HG03108 (cell line): ENCODE measurements at regions not wholly inside any gene's neighbourhood (a gene's known extent, or its start where the extent isn't known, plus 50 kb on each side); places are given as distances from the start of the nearest gene placed in this dataset.

Experiments
- ATAC-seq: cut with Tn5 transposase; IDR thresholded peaks from one replicate; pipeline ENCODE4 v1.9.1; 2021; ENCODE audit warnings: moderate library complexity; ENCODE audit not compliant: unreplicated experiment

DNA sequence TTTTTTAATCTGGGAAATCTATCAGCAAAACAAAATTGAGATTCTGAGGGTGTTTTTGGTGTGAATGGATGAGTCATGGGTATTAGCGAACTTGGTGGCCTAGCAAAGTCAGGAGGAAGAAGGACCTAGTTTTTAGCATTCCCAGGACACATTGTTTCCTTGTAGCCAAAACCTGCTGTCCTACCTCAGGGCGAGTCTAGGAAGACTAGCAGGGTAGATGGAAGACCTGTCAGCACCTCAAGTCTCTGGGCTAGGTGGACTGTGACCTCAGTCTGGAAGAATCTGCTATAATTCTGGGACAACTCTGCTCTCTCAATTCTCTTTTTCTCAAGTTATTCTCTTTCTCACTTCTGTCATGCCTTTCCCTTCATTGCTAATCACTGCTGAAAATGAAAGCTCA is 1399.3 kb upstream of the LRRTM1 start:
- ATAC-seq, result no peak

DNA sequence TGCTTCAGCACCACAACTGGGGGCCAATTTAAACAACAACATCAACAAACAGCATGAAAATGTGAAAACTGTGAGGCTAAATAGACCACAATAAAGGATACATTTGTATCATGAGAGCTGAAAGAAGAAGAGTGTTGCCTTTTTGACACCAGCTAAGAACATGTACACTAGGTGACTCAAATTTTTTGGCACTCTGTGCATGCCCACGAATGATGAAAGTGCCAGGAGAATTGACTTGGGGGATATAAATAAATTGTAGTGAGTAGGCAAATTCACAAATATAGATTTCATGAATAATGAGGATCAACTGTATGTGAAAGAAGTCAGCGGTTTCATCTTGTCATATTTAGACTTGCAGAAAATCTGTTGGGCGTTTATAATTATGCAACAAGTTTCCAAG is 1388.0 kb upstream of the LRRTM1 start:
- ATAC-seq, result no peak

DNA sequence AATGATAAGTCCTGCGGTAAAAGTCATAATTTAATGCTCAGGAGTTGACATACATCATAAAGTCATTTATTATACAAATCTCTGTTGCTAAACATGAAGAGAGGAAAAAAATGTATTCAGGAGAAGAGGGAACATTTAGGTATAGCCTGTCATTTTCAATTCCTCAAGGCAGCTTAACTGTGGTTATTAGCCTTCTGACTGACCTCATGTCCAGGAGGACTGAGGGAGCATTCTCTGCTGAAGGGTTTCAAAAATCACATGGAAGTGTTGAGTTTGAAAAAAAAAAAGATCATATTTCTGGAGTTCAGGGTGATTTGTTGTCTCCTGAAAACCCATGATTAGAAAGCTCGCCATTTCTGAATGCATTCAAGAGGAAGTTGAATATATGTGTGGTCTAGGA is 1371.1 kb upstream of the LRRTM1 start:
- ATAC-seq, result no peak

DNA sequence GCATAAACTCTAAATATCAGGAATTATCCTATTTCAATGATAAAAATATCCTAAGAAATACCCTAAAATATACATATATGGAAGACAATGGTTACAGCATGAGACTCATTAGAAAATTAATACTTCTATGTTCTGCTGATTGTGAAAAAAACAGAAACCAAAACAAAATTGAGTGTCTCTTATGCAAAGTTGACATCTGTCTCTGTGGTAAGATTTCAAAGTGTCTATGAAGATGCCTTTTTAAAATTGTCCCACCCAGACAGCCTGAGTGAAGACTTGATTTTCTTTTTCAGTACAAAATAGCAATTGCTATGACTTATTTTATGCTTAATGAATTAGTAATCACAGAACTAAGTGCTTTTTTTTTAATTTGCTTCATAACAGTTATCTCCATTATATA is 1368.4 kb upstream of the LRRTM1 start:
- no peak for ATAC-seq

DNA sequence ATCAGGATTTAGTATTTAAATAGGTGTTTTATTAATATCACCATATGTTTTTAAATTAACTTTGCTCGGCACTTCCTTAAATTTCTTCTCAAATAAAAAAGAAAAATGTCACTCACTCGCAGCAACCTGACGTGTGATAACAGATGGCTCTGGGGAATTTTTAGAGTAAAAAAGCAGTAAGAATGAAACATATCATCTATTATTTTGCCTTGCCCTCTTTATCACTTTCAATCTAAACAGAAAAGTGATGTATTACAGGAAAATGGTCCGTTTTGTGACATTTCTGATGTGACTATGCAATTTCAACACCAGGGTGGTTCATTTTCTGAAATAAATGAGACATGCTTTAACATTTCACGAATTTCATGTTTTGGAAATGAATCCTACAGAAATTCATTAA is 1368.0 kb upstream of the LRRTM1 start:
- no peak for ATAC-seq

DNA sequence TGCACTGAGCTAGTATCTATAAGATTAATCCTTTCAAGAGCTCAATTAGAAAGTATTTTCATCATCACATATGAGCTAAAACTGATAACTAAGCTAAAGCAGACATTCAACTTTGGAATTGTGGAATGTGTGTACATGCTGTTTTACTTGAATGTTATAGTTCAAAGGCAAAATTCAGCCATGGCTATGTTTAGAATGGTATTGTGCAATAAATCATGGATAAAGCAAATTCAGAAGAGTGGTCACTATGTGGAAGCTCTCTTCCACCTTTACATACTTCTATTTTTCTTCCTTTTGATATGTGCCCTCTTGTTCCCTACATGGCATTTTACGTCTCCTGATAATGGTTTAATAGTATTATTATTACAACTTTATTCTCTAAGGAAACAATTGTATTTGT is 1366.3 kb upstream of the LRRTM1 start:
- no peak for ATAC-seq

DNA sequence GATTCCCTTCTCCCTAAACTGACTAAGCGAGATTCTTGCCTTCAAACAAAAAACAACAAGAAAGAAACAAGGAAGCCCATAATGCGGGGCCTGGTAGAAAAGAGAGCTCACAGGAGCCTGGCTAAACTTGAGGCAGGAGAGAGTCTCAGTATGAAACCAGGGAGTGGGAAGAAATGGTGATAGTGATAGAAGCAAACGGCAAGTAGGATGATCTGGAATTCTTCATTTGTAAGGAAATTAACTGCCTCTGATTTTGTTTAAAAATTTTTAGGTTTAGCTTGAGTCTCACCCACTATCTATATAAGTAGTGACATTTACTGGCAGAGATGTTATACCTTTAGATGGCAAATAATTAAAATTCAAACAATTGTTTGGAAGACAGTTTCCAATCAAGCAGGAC is 1356.5 kb upstream of the LRRTM1 start:
- no peak for ATAC-seq

DNA sequence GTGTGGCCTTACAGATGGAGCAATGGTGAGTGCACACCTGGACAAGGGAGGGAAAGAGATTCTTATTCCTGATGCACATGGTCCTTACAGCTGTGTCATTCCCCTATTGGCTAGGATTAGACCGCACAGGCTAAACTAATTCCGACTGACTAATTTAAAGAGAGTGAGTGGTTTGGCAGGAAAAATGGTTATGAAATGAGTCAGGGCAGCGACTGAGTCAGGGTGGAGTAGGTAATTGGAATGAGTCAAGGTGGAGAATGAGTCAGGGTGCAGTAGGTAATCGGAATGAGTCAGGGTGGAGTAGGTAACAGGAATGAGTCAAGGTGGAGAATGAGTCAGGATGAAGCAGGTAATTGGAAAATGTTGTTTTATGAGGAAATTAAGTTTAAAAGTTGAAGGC is 1353.7 kb upstream of the LRRTM1 start:
- ATAC-seq, result no peak

DNA sequence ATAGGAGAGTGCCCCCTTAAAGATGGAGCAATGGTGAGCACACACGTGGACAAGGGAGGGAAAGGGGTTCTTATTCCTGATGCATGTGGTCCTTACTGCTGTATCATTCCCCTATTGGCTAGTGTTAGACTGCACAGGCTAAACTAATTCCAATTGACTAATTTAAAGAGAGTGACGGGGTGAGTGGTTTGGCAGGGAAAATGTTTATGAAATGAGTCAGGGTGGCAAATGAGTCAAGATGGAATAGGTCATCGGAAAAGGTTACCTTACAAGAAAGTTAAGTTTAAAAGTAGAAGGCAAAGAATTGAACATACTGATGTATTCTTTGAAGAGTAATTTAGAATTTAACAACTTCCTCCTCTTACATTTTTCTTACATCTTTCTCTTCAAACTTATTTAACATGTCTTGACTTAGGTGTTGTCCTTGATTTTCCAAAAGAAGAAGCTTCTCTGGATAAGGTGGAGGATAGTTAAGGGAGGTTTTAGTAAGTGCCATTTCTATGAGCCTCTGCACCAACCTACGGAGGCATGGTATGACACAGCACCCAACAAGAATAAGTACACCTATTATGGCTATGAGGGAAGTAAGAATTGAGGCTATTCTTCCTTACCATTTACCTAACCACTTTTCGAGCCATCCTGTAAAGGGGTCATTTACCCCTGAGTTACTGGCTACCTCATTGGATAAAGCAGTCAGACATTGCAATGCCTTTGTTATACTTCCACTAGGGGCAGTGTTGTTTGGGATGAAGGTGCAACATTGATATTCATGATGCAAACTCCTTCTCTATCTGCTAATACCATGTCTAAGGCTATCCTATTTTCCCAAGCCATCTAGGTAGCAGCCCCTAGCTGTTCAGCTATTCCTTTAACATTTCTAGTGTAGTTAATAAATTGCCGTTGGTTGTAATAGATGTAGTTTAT is 1345.8 kb upstream of the LRRTM1 start:
- no peak for ATAC-seq

DNA sequence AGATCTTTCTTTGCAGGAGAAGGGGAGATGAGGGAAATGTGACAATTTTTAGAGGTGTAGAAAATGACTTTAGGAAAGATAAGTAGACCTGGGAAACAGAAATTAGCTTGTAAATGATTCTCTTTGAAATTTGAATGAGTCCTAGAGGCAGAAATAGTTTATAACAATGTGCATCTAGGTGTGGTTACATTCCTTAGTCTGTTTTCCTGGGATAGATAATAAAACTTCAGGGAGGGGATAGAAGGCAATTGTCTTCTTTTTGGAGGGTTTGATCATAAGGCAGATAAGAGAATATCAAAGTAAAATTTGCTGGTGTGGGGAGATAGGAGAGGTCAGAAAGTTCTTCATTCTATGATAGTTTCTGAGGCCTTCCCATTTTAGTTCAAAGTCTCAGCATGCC is 1344.3 kb upstream of the LRRTM1 start:
- ATAC-seq, result no peak

DNA sequence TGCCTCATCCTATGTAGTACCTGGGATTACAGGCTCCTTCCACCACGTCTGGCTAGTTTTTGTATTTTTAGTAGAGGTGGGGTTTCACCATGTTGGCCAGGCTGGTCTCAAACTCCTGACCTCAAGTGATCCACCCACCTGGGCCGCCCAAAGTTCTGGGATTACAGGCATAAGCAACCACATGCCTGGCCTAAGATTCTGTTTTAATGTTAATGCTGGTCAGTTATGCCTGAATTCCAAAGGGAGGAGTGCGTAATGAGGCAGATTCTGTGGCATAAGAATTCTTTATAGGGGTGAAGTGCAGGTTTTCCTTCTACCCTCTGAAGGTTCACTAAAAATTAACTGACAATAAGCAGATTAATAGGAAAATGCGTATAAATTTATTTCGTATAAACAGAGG is 1343.8 kb upstream of the LRRTM1 start:
- no peak for ATAC-seq

DNA sequence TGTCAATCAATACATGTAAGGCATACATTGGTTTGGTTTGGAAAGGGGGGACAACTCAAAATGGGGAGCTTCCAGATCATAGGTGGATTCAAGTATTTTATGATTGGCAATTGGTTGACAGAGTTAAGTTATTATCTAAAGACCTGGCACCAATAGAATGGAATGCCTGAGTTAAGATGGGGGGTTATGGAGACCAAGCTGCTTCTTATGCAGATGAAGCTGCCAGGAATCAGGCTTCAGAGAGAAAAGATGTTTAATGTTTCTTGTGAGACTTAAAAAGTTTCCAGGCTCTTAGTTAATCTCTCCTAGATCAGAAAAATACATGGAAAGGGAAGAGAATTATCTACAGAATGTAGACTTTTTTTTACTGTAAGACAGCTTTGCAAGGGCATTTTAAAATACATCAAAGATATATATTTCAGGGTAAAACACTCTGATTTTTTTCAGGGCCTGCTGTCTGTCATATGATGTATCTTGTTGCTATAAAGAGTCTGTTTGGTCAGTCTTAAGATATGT is 1343.2 kb upstream of the LRRTM1 start:
- ATAC-seq, result no peak

DNA sequence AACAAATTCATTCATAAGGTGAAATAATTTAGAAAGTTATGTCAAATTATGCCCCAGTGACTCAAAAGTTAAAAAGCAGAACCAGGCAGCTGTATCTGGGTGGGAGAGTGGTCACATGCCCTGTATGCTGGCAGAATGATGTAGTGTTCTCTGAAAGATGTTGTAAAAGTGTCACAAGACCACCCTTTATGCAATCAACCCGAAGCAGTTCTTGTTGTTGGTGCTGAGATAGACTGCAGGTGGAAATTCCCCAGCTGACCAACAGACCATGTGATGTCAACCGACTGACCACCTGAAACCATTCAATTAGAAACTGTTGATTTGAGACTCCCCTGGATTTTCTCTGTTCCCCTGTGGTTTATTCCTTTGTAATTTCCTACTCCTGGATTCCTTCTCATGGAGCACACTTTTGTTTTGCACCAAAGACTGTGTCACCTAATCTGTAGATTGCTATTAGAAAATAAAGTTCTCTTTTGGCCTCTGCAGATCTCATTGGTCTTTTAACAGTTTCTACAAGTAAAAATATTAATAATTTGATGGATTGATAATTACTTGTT is 1341.3 kb upstream of the LRRTM1 start:
- no peak for ATAC-seq

DNA sequence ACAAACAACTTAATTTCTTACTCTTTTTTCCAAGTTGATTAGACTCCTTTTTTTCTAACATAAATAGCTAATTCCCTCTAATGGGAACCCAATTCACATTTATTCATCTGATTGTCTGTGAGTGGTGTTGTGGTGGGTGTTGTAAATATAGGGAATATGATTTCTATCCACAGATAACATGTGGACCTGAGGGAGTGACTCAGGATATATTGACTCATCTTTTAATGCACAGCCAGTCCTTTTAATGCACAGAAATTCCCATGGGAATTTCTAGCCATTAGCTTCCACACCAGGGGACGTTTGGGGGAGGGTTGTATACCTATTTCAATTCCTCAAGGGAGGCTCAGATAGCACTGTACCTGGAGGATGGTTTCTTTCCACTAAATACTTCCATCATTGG is 1339.6 kb upstream of the LRRTM1 start:
- ATAC-seq, result no peak

DNA sequence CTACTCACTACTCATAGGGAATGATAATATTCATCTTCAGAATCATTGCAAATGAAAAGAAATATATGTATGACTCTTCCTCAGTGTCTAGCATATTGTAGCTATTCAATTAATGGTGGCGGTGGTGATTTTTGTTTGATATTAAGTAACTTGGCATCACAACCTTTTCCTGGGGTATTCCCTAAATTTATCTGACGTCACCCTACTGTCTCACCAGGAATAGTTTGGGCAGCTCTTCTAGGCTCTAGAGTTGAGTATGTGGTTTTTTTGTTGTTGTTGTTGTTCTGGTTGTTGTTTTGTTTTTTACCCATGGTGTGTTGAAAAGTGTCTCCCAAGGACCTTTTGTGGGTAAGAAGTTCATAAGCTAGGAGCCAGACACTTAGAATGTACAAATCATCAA is 1320.3 kb upstream of the LRRTM1 start:
- no peak for ATAC-seq

DNA sequence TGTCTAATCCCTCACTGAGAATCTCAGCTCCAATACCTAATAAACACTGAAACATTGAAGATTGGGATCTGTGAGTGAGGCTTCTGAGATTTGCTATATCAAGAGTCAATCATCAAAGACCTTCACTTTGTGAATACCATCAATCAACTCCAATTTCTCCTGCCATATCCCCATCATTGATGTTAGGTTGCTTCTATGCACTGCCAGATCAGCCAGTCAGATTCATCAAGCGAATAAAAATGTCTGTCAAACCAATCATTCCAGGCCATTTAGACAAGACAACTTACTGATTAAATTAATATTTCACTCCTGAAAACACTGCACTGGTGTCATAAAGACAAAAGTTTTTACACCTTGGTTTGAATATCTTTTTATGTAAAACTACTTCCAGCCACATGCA is 1295.5 kb upstream of the LRRTM1 start:
- ATAC-seq, result no peak

DNA sequence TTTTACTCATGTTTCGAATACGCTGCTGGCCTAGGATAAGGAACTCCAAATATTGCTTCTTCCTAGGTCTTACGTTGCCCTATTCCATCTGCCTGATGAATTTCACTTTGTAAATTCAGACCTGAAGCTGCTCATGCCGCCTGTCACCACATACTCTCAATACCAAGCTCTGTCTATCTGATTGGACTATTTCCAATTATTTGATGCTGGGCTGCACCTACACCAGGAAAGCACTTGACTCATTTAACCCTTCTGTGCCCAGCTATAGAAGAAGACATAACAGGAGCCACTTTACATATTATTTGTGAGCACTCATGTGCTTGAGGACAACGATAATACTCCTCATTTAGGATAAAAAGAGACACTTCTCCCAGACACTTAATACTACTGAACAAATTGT is 1293.9 kb upstream of the LRRTM1 start:
- no peak for ATAC-seq

DNA sequence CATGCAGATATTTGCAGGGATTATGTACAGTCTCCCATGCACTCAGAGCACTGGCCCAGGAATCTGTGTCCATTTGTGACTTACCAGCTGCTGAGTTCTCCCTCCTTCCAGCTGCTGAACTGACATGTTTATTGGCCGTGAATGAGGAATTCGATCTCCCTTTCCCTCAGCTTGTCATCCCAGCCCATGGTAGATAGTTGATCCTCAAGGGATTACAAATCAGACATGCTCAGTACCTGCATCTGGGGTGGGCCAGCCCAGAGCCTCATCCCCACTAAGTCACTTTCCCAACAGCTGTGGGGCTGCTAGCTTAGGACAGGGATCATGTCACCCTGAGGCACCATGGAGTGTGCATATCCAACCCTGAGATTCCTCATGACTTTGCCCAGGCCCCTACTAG is 1284.9 kb upstream of the LRRTM1 start:
- ATAC-seq, result no peak

DNA sequence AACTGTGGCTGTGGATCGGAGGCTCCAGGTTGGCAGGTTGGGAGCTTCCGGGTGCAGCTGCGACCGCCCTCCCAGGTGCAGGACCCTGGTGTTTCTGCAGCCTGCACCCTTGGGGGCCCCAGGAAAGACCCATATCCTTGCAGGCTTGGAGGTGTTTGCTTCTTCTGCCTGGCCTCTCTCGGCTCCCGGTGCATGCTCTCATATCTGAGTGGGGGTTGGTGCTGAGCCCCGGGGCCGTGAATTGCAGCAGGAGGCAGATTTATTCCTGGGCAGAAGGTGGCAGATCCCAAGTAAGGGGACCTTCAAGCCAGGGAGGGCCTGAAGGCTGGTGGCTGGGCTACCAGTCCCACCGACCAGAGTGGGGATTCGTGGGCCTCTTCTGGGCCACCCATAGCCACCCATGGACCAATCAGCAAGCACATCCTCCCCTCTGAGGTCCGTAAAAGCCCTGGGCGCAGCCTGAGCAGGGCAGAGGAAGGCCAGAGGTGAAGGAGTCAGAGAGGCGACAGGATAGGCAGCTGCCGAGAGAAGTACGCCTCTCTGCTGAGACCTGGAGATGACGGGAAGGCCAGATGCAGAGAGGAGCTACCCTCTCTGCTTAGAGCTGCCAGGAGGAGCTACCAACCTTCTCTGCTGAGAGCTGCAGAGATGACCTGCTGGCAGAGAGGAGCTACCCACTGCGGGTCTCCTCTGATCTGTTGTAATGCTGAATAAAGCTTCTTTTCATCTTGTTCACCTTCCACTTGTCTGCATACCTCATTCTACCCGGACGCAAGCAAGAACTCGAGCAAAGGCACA is 1279.0 kb upstream of the LRRTM1 start:
- no peak for ATAC-seq

DNA sequence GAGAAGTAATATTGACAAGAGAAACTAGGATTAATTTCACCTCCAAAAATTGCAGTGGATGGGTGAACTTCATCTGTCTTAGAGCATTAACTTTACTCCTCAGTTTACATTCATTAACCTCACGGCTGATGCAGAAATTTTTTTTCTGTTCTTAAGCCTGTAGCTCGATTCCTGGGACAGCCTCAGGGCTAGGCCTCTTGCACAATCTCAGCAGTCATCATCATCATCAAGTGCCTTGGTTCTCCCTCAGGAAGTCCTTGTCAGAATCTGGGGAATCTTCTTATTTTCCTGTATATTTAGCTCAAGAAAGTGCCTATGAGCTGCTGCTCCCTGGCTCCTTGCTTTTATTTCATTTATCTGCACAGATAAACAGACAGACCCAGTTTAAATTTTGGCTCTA is 1272.2 kb upstream of the LRRTM1 start:
- ATAC-seq, result no peak

DNA sequence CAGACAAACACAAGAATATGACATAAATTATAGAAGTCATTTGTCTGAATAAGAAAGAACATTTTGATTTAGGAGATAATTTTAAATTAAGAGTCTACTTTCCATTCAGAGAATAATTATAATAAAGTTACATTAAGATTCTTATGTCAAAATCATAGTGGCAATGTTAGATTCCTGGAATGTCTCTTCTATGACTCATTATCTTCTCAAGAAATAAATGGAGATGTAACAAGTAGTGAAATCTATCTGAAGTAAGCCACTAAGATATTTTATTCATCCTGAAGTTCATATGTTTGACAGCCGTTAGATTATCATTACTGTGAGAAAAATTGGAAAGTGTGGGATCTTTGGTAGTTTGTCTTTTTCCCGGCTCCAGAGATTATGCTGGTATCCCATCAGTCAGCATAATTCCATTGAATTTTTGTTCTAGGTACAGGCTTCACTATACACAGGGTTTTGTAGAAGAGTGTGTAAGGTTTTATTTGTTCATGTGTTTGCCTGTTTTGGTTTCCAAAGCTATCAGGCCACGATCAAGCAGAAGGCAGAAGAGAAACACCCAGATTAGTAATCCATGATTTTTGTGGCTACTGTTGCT is 1246.6 kb upstream of the LRRTM1 start:
- no peak for ATAC-seq
